HG03066 (cell line): ENCODE measurements at regions not wholly inside any gene's neighbourhood (a gene's known extent, or its start where the extent isn't known, plus 50 kb on each side); places are given as distances from the start of the nearest gene placed in this dataset.
"Not testable (repeated sequence)": the region's sequence is repeated elsewhere in the genome, so short reads cannot be mapped to it uniquely, and the experiment has no call there.

Source experiments
- ATAC-seq: cut with Tn5 transposase; IDR thresholded peaks from one replicate; pipeline ENCODE4 v1.9.1; 2021; ENCODE audit warnings: low read depth; ENCODE audit not compliant: unreplicated experiment

DNA sequence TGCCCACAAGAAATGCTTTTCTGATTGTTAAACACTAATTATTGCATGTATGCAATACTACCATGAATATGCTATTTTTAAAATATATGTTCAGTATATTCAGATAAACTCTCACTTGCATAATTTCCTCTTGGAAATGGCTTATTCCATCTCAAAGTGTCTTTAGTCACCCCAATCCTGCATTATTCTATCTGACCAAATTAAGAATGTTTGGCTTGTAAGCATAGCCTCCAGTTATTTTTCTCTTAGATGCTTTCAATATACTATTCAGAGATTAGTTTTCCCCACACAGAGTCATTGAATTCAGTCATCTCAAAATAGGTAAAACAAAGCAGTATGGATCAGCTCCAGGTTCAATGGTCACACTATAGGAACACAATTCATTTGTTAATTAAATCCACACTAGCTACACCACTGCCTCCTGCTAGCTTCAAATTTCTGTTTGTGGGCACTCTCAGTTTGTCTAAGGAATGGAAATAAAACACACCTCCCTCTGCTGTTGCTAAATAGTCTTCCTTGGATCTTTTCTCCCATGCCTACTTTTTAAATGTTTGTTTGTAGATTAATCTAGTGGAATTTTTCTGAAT is 134.6 kb upstream of the TBCA start:
- no peak for ATAC-seq

DNA sequence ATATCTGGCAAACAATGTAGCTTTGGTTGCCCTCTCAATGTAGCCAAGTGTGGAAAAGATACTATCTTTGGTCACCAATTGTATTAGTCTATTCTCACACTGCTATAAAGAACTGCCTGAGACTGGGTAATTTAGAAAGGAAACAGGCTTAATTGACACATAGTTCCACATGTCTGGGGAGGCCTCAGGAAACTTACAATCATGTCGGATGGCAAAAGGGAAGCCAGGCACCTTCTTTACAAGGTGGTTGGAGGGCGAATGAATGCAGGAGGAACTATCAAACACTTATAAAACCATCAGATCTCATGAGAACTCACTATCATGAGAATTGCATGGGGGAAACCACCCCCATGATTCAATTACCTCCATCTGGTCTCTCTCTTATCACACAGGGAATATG is 133.1 kb upstream of the TBCA start:
- no peak for ATAC-seq

DNA sequence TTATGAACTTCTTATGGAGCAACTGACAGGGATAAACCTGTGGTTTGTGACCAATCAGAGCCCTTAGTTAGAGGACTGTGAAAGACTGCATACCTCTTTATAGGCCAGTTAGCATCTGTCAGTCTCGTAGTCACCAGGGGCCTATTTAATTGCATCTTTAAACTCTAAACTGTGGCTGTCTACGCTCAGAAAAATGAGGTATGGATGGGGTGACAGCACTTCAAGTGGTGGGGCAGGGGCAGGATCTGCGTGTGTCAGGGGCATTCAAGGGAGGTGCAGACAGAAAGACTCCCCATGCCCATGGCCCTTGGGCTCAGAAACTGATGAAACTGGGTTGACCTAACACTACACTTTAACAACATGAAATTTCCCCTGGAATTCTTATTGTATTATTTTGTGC is 132.6 kb upstream of the TBCA start:
- no peak for ATAC-seq

DNA sequence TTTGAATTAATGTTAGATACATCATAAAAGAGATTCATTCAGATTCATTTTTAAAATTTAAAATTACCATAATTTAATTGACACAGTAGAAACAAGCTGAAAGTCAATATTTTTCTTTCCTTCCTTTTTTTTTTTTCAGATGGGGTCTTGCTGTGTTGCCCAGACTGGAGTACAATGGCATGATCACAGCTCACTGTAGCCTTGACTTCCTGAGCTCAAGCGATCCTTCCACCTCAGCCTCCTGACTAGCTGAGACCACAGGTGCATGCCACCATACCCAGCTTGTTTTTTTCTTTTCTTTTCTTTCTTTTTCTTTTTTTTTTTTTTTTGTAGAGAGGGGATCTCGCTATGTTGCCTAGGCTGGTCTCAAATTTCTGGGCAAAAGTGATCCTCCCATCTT is 131.6 kb upstream of the TBCA start:
- ATAC-seq, result no peak

DNA sequence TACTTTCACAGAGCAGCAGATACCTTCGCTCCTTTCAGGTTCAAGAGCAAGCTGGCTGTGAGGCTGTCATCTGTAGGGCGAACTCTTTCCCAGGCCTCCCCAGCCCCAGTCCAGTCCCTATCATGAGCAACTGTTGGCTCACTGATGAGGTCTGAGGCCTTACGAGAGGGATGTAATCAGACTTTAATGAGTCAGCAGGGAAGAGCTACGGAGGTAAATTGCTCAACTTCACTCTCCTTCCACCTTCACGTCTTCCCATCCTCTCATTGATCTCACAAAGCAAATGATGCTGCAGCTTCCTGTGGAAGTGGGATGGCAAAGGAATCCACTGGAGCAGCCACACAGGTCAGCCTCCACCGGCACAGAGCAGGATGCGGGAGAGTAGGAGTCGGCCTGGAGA is 130.7 kb upstream of the TBCA start:
- no peak for ATAC-seq

DNA sequence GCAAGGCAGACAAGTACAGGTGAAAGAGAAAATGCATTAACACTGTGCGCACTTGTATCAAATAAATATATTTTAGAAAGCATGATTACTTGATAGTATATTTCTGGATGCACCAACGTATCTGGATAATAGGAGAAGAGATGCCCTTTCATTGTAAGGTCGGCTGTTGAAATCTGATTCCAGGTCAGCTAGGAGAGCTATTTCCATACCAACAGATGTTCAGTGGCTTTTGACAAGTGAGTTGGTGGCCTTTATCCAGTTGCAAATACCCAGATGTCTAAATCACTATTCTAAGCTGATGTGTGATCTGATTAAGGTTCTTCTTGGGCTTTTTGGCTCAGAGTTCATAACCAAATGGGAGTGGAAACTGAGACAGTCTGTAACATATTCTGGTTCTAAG is 128.2 kb upstream of the TBCA start:
- ATAC-seq, result no peak

DNA sequence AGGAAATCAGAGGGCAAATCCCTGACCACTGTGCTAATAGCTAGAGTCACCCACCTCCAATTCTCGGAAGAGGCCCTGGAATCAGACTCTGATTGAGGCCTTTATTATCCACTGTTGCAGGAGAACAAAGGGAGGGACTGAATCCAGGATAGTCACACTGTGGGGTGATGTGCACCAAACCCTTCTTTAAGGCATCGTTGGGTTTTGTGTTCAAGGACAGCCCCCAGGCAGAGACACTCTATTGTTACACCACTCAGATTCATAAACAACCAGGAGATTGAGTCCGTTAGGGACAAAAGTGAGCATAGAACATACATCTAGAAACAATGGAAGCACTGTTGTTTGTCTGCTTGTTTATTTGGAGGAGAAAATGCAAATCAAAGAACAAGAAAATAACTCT is 124.6 kb upstream of the TBCA start:
- ATAC-seq, result no peak

DNA sequence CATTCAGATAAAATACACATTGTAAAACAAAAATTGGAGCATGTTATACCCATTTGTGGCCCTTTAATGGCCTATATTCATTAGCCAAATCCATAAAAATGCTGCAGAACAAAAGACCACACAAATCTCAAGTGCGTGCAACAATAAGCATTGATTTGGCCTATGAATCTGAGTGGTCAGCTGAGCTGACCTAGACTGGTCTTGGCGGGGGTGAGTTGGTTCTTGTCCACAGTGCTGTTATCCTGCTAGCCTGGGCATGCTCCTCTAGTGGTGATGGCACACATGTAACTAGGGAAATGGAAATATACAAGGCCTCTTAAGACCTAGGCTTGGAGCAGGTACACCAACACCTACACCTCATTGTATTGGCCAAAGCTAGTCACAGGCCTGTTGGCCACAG is 122.2 kb upstream of the TBCA start:
- no peak for ATAC-seq

DNA sequence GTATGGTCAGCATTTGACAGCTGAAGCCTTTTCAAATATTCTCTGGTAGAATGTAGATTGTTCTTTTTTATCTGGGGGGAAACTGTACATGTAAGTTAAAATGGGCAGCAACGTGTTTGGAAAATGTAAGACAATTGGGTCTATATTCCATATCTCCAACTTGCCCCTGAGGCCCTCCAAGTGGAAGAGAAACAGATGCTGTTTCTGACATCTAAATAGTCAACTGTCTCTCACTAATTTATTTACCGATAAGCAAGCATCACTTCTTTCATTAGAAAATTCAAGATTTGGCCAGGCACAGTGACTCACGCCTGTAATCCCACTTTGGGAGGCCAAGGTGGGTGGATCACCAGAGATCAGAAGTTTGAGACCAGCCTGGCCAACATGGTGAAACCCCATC is 120.2 kb upstream of the TBCA start:
- no peak for ATAC-seq

DNA sequence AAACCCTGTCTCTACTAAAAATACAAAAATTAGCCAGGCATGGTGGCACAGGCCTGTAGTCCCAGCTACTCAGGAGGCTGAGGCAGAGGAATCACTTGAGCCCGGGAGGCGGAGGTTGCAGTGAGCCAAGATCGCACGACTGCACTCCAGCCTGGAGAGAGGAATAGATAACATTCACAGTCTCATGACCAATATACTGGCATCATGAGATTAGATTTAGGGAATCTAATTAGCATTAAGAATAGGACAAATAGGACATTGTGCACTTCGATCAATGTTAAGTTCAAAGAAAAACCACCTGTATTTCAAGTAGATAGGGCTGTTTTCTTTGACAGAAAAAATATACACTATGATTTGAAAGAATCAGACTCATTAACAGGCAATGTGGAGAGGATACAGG is 118.0 kb upstream of the TBCA start:
- ATAC-seq, result not testable (repeated sequence)

DNA sequence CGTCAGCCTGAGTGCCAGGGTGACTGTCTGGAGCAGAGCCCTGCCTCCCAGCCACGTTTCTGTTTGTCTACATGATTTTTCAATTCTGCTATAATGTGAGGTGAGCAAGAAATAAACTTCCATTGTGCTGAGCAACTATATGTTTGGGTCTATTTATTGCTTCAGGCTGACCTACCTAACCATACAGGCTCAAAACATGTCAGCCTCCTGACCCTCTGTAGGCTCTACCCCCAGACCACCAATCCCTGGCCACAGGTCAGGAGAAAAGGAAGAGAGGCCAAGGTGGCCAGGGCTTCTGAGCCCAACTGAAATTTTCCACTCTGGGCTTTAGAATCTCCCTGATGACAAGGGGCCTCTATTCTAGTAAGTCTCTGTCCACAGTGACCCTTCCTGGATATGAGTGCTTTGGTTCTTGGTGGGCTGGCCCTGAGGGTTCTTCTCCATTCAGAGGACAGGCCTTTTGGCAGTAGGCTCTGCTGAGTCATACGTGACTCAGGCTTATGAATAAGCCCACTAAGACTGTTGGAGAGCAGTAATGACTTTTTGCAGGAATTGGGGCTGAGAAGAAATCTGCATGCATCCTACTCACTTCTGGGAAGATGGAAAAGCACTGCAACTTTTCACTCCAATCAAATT is 117.2 kb upstream of the TBCA start:
- no peak for ATAC-seq

DNA sequence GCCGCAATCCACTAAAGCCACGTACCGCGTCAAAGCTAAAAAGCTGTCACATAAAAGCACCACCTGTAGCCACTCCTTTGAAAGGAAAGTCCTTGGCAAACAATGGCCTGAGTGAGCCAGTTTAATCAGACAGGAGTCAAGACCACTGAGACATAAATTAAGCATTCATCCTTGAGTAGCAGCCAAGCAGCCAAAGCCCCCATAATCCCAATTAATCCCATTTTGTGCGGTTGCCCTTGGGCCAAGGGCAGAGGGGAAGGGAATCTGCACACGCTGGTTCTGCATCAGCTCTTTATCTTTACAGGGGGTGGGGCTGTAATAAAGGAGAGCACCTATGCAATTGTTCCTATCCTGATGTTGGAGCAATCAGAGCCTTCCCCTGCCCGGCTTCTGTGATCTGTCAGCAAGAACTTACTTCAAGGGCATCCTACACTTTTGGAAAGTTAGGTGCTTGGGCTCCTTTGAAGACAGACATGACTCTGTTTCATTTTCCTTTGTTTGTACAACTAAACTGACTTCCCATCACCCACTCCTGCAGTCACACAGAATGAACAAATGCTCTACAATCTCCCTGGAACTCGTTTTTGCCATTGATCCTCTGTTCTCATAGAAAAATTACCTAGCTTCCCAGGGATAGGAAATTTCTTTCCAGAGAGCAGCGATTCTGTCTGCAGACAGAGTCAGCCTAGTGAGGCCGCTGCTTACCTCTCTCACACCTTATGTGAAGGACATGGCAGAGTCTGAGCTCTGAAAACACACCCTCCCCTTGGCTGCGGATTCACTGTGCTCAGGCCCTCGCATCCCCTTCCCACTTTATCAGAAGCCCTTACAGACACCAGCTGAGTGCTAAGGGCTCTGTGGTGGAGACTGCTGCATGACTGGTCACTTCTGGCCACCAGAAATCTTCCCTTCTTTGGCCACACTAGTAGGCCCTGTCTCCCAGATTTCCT is 116.2 kb upstream of the TBCA start:
- no peak for ATAC-seq

DNA sequence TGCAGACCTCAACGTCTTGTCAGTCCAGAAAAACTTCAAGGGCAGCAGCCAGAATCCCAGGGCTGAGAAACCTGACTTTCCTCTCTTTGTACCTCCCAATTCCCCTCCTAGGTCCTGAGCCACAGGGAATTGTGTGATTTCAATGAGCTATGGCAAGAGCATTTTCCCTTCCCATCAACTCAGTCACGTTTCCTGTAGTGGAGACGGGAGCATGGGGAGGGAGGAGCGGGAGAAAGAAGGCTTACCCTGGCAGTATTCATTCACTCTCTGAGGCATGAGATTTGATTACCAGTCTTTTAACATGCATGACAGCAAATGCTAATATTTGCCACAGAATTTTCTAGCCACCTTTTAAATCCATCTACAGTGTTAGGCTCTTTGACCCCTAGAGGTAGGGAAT is 109.4 kb upstream of the TBCA start:
- no peak for ATAC-seq

DNA sequence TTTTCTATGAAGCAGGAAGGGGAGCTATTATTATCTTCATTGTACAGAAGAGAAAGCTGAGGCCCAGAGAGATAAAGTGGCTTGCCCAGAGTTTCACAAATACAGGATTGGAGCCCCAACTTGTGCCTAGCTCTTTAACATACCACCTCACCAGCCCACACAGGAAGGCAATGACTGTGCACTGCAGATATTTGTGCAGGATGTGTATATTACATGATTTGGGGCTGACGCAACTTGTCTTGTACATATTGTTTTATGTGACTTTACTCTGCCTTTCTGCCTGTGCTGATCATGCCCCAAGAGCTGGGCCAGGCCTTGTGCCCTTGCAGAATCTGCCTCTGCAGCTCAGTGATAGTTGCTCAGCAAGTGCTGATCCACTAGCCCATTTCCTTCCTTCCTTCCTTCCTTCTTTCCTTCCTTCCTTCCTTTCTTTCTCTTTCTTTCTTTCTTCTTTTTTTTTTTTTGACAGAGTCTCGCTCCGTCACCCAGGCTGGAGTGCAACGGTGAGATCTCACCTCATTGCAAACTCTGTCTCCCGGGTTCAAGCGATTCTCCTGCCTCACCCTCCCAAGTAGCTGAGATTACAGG is 106.6 kb upstream of the TBCA start:
- no peak for ATAC-seq

DNA sequence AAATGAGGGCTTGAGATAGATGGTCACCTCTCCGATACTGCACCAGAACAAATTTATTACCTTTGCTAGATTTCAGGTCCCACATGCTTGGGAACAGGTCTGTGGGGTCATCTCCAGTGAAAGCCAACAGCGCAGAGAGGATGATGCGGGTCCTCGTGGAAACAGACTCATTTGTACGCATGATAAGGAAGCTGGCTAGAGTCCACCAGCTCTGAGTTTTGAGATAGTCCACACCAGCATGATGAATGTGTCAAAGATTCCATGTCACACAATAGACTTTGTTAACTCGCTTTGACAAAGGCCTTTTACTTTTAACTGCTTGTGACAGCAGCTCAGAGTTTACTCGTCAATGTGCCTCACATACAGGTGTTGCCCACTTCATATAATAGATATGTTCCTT is 105.4 kb upstream of the TBCA start:
- no peak for ATAC-seq

DNA sequence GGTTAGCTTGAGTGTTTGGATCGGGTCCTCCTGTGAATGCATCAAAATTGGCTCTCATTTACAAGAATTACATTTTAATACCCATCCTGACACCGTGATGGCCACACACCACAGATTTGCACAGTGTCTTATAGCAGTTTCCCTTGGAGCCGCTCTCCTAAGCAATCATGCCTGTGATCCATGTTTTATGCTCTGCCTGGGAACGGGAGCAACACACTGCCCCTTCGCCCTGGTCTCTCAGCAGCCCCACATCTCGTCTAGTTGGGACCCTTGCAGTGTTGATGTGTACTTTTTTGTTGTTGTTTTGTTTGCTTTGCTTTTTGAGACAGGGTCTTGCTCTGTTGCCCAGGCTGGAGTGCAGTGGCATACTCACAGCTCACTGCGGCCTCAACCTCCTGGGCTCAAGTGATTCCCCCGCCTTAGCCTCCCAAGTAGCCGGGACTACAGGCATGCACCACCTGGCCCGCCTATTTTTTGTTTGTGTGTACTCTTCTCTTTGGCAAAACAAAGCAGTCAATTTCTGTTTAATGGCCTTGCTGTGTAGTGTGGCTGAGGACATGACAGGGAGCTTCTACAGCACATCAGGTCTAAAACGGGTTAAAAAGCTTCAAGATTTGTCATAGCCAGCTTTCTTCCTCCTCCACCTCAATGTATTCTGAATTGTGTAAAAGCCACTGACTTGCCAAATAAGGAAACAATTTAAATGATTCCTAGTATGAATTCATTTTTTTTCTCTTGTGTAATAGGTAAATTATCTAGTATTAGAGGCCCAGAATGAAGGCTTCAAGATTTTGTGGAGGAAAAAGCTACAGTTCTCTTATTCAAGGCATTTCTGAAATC is 101.6 kb upstream of the TBCA start:
- no peak for ATAC-seq

DNA sequence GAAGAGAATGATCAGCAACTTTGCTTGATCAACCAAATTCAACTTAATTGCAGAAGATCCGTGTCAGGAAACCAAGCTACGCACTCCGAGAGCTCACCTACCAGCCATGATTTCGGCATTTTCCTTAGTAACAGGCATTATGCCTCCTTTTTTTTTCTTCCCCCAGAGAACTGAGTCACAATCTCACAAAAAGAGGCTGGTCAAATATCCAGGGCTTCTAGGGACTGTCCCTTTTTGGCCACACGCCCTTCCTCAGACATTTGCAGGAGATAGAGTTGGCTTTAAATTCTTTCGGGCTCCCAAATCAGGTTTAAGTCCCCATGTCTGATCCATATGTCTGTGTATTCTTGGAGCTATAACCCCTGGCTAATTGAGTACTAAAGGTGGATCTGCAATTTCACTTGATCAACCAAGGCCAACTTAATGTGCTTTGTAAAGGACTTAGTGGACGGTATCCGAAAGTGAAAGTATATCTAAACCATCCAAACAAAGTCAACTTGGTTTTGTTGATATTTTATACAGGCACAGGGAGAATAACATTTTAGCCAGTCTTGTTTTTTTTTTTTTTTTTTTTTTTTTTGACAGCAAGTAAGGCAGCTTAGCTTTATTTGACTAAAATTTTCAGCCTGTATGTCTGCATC is 100.8 kb upstream of the TBCA start:
- ATAC-seq, result no peak

DNA sequence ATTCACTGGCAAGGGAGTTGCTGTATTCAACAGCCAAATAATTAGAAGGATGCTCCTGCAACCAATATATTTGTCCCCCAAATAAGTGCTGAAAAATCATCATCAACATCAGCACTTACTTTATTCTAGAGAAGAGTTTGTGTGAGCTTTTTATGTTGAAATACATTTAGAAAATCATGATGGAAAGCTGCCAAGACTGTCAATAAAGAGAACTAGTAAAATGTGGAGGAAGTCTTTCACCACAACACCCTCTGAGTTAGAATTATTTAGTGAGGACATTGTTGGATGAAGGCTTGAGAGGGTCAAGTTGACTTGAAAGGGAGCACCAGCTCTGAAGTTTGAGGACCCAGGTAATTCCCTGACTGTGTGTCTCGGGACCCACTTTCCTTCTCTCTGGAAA is 100.2 kb upstream of the TBCA start:
- ATAC-seq, result no peak

DNA sequence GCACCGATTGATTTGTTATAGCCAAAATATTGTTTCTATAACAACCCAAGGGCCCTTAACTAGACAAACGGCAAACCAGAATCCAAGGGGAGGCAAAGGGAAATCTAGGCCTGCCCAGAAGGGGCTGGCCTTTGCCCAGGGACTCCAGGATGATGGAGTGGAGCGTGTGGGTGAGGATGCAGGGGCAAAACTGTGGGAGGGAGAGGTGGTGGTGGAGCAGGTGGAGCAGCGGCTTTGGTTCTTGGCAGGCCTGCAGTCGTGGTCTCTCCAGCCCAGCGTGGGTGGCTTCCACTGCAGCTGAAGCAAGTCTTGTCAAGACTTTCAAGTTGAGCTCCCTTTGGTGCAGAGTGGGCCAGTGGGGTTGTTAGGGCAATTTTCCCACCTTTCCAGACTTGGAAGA is 98.6 kb upstream of the TBCA start:
- ATAC-seq, result no peak

DNA sequence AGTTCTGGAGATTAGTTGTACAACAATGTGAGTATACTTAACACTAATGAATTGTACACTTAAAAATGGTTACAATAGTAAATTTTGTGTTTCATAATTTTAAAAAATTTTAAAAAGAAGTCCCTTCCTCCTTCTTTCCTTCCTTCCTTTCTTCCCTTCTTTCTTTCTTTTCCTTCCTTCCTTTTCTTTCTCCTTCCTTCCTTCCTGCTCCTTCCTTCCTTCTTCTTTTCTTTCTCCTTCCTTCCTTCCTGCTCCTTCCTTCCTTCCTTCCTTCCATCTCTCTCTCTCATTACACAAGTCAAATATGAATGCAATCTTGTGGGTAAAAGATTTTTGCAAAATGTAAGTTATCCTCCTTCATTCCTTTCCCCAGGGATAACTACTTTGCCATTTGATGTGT is 97.1 kb upstream of the TBCA start:
- no peak for ATAC-seq
